C4-2B (cell line): ENCODE measurements at regions not wholly inside any gene's neighbourhood (a gene's known extent, or its start where the extent isn't known, plus 50 kb on each side); places are given as distances from the start of the nearest gene placed in this dataset.

Experiments
- CTCF ChIP-seq: fragments of 450-650 bp; conservative IDR thresholded peaks from 2 replicates; pipeline ENCODE4 v1.5.1; 2017; ENCODE audit warnings: mild to moderate bottlenecking
- ZFX ChIP-seq: fragments of 450-650 bp; IDR thresholded peaks from 2 replicates; pipeline ENCODE4 v1.6.1; 2017

DNA sequence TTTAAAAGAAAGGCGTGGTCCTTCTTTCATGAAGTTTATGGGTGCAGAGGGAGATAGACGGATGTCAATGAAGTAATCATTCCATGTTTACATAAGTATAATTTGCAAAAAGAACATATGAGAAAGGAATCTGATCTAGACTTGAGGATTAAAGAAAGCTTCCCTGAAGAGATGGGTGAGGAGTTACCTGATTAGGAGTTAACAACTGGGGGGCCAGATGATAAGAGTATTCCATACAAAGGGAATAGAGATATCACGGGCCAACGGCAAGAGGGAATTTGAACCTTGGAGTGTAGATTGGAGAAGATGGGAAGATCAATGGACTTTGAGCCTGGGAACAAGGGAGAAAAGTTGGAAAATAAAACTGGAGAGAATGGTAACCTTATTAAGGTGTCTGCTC is 1959.9 kb upstream of the WWC1 start:
- TF ChIP-seq CTCF (no peak), ZFX (no peak)
